ENCODE measurements at regions not wholly inside any gene's neighbourhood (a gene's known extent, or its start where the extent isn't known, plus 50 kb on each side); places are given as distances from the start of the nearest gene placed in this dataset.

DNA sequence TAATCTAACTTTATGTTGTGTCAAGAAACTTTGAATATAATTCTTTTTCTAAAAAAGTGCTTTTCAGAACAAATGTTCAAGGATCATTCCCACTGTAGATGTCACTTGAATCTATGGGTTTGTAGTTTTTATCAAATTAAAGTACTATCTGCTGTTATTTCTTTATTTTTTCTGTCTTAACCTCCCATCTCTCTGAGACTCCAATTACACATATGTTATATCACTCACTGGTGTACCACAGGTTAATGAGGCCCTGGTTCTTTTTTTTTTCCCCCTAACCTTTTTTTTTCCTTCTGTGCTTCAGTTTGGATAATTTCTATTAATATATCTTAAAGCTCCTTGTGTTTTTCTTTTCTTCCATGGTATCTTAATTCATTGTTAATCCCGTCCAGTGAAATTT, 279.9 kb upstream of the RGS6 start:
- TF ChIP-seq, protein P1, sequence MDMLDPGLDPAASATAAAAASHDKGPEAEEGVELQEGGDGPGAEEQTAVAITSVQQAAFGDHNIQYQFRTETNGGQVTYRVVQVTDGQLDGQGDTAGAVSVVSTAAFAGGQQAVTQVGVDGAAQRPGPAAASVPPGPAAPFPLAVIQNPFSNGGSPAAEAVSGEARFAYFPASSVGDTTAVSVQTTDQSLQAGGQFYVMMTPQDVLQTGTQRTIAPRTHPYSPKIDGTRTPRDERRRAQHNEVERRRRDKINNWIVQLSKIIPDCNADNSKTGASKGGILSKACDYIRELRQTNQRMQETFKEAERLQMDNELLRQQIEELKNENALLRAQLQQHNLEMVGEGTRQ (CRISPR knock-in tag; IDR thresholded peaks at IDR 0.05): no peak
- TF ChIP-seq CTCF (IDR thresholded peaks at IDR 0.05 in 2 of 3, conservative IDR thresholded peaks at IDR 0.05 in 1 of 3; ENCODE audit: insufficient read depth in 2 of 3, low read depth in 1 of 3, low read length in 3 of 3) (no peak), ZNF24 (IDR thresholded peaks at IDR 0.05) (no peak), SIX5 (IDR thresholded peaks at IDR 0.05; ENCODE audit: borderline replicate concordance in 1 of 2, insufficient read depth in 1 of 2, low read depth in 1 of 2, low read length in 2 of 2) (no peak), POLR2AphosphoS5 (IDR thresholded peaks at IDR 0.05; ENCODE audit: control insufficient read depth, insufficient read depth, low read depth, low read length) (no peak), MAX (CRISPR knock-in tag; IDR thresholded peaks at IDR 0.05) (no peak), ZNF639 (CRISPR knock-in tag; conservative IDR thresholded peaks at IDR 0.05 in 1 of 2, IDR thresholded peaks at IDR 0.05 in 1 of 2) (no peak), ZNF347 (CRISPR knock-in tag; IDR thresholded peaks at IDR 0.05; ENCODE audit: low read depth) (no peak), MYC (IDR thresholded peaks at IDR 0.05; ENCODE audit: low read depth, low read length) (no peak), MYC (CRISPR knock-in tag; IDR thresholded peaks at IDR 0.05; ENCODE audit: borderline replicate concordance, low read depth) (no peak), MLX (CRISPR knock-in tag; conservative IDR thresholded peaks at IDR 0.05) (no peak), BCLAF1 (IDR thresholded peaks at IDR 0.05; ENCODE audit: borderline replicate concordance in 1 of 2, control insufficient read depth in 1 of 2, low read depth in 2 of 2, low read length in 1 of 2) (no peak), ZNF133 (CRISPR knock-in tag; IDR thresholded peaks at IDR 0.05) (no peak)
- TF ChIP-seq, protein P2, sequence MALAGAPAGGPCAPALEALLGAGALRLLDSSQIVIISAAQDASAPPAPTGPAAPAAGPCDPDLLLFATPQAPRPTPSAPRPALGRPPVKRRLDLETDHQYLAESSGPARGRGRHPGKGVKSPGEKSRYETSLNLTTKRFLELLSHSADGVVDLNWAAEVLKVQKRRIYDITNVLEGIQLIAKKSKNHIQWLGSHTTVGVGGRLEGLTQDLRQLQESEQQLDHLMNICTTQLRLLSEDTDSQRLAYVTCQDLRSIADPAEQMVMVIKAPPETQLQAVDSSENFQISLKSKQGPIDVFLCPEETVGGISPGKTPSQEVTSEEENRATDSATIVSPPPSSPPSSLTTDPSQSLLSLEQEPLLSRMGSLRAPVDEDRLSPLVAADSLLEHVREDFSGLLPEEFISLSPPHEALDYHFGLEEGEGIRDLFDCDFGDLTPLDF (CRISPR knock-in tag; IDR thresholded peaks at IDR 0.05): no peak

All from K562 (cell line).